Keratinocyte (primary cell): ENCODE measurements at regions not wholly inside any gene's neighbourhood (a gene's known extent, or its start where the extent isn't known, plus 50 kb on each side); places are given as distances from the start of the nearest gene placed in this dataset.

Experiments
- DNase-seq: peaks from one replicate; pipeline ENCODE4 v3.0.0-alpha.2; 2011; ENCODE audit warnings: low read depth, missing footprints, low spot score
- FAIRE-seq: peaks from 2 replicates; lab custom pipeline; 2011; peaks lifted over from hg19 to GRCh38; lab: Jason Lieb, UNC
- H2AFZ ChIP-seq: 2 replicates; pipeline ENCODE4 v1.6.0; 2012; ENCODE audit warnings: low read length, control low read depth, inconsistent platforms; ENCODE audit not compliant: control insufficient read depth
- H3K27ac ChIP-seq: 2 replicates; pipeline ENCODE4 v1.5.1; 2011; ENCODE audit warnings: low read length; ENCODE audit not compliant: control insufficient read depth, insufficient read depth
- H3K27me3 ChIP-seq: 3 replicates; pipeline ENCODE4 v1.6.0; 2011; ENCODE audit warnings: low read length; ENCODE audit not compliant: control insufficient read depth, insufficient read depth; ENCODE audit errors: extremely low read depth
- H3K36me3 ChIP-seq, 2 experiments: 2 replicates in 1 of 2; 3 replicates in 1 of 2; pipeline ENCODE4 v1.5.1; 2011; ENCODE audit warnings: low read length in 2 of 2, mild to moderate bottlenecking in 1 of 2; ENCODE audit not compliant: control insufficient read depth in 2 of 2, insufficient read depth in 2 of 2; ENCODE audit errors: extremely low read depth in 1 of 2
- H3K4me1 ChIP-seq: 3 replicates; pipeline ENCODE4 v1.5.1; 2011; ENCODE audit warnings: low read length; ENCODE audit not compliant: control insufficient read depth, insufficient read depth; ENCODE audit errors: extremely low read depth
- H3K4me2 ChIP-seq: 3 replicates; pipeline ENCODE4 v1.6.0; 2011; ENCODE audit warnings: low read depth, low read length; ENCODE audit not compliant: control insufficient read depth, insufficient read depth; ENCODE audit errors: extremely low read depth
- H3K4me3 ChIP-seq, 3 experiments: fragments of 200-600 bp in 1 of 3; sonication (generic) in 1 of 3; 2 replicates in 2 of 3; 3 replicates in 1 of 3; pipeline ENCODE4 v1.5.1; 2011 to 2016; ENCODE audit warnings: low read length in 3 of 3, mild to moderate bottlenecking in 3 of 3, control low read depth in 2 of 3, inconsistent platforms in 1 of 3, low read depth in 1 of 3, mixed read lengths in 1 of 3, mixed run types in 1 of 3, moderate library complexity in 1 of 3; ENCODE audit not compliant: control insufficient read depth in 2 of 3, insufficient read depth in 2 of 3; ENCODE audit errors: extremely low read depth in 1 of 3
- H3K79me2 ChIP-seq: 2 replicates; pipeline ENCODE4 v1.6.0; 2012; ENCODE audit warnings: low read length; ENCODE audit not compliant: control insufficient read depth, insufficient read depth
- H3K9ac ChIP-seq: 3 replicates; pipeline ENCODE4 v1.6.0; 2011; ENCODE audit warnings: low read length; ENCODE audit not compliant: control insufficient read depth, insufficient read depth; ENCODE audit errors: extremely low read depth
- H3K9me1 ChIP-seq: 3 replicates; pipeline ENCODE4 v1.6.0; 2011; ENCODE audit warnings: low read length; ENCODE audit not compliant: control insufficient read depth, insufficient read depth; ENCODE audit errors: extremely low read depth
- H3K9me3 ChIP-seq: 2 replicates; pipeline ENCODE4 v1.5.1; 2012; ENCODE audit warnings: low read depth, low read length; ENCODE audit not compliant: control insufficient read depth
- H4K20me1 ChIP-seq: 3 replicates; pipeline ENCODE4 v1.6.0; 2011; ENCODE audit warnings: low read length; ENCODE audit not compliant: control insufficient read depth, insufficient read depth; ENCODE audit errors: extremely low read depth
- CTCF ChIP-seq, 3 experiments: IDR thresholded peaks in 1 of 3; conservative IDR thresholded peaks in 1 of 3; optimal IDR thresholded peaks in 1 of 3; 2 replicates in 2 of 3; 3 replicates in 1 of 3; pipeline versions ENCODE3 to v1.5.1; 2011; ENCODE audit warnings: low read length in 3 of 3, mild to moderate bottlenecking in 3 of 3, moderate library complexity in 2 of 3, control low read depth in 1 of 3, inconsistent platforms in 1 of 3; ENCODE audit not compliant: insufficient read depth in 2 of 3; ENCODE audit errors: extremely low read depth in 1 of 3
- EZH2 ChIP-seq: IDR thresholded peaks from one replicate; pipeline ENCODE4 v1.6.1; 2012; ENCODE audit warnings: inconsistent platforms, mild to moderate bottlenecking, low read length, moderate library complexity
- dilution Hi-C: fragments of 300-500 bp; cut with MboI; formaldehyde crosslinking; loops from one replicate; pipeline ENCODE4 v1.7.0; 2020; ENCODE audit warnings: low sequenced_read_pairs; ENCODE audit not compliant: extremely low pct_ligation_motif_present

- Histone ChIP-seq H3K9me3 (no peaks in the 10 kb centered on the region), H3K4me3 (no peak overlapping the region), H3K9ac (no peak overlapping the region), H3K79me2 (no peaks in the 10 kb centered on the region), H3K4me1 (no peaks in the 10 kb centered on the region), H3K27me3 (no peaks in the 10 kb centered on the region), H3K4me2 (no peak overlapping the region), H3K27ac (no peak overlapping the region), H3K36me3 (no peaks in the 10 kb centered on the region), H3K9me1 (no peaks in the 10 kb centered on the region), H2AFZ (no peak overlapping the region), H4K20me1 (no peaks in the 10 kb centered on the region)
- DNase-seq (no peak), FAIRE-seq (no peak)
- dilution Hi-C loops: no loop called here
- no peak for TF ChIP-seq CTCF (optimal IDR thresholded peaks at IDR 0.05 in 1 of 3, IDR thresholded peaks at IDR 0.05 in 1 of 3, conservative IDR thresholded peaks at IDR 0.05 in 1 of 3; ENCODE audit: extremely low read depth in 1 of 3, insufficient read depth in 2 of 3, low read length in 3 of 3)
- no peak for TF ChIP-seq EZH2
These were observed 186.4 kb downstream of the SYT10 start for GRCh38 chr12:33253178-33253577.

- dilution Hi-C loops: no loop called here
- no peaks in the 10 kb centered on the region for H4K20me1 ChIP-seq
These were observed 188.1 kb downstream of the SYT10 start for GRCh38 chr12:33251548-33251947.

More at GRCh38 chr12:33251548-33251947, 188.1 kb downstream of the SYT10 start:
- H3K4me3 ChIP-seq: no peak overlapping the region
- H3K9me3 ChIP-seq: no peaks in the 10 kb centered on the region
- no peak for DNase-seq
- H3K79me2 ChIP-seq: no peaks in the 10 kb centered on the region
- no peak overlapping the region for H3K4me2 ChIP-seq
- H3K9ac ChIP-seq: no peak overlapping the region
- H3K4me1 ChIP-seq: no peaks in the 10 kb centered on the region
- no peaks in the 10 kb centered on the region for H3K27me3 ChIP-seq
- H3K36me3 ChIP-seq: no peaks in the 10 kb centered on the region
- FAIRE-seq: no peak
- H3K9me1 ChIP-seq: no peaks in the 10 kb centered on the region
- H3K27ac ChIP-seq: no peak overlapping the region
- H2AFZ ChIP-seq: no peak overlapping the region
- TF ChIP-seq EZH2 (no peak), CTCF (optimal IDR thresholded peaks at IDR 0.05 in 1 of 3, IDR thresholded peaks at IDR 0.05 in 1 of 3, conservative IDR thresholded peaks at IDR 0.05 in 1 of 3; ENCODE audit: extremely low read depth in 1 of 3, insufficient read depth in 2 of 3, low read length in 3 of 3) (no peak)
